GM10266 (cell line): ENCODE measurements at regions not wholly inside any gene's neighbourhood (a gene's known extent, or its start where the extent isn't known, plus 50 kb on each side); places are given as distances from the start of the nearest gene placed in this dataset.

Source experiments
- DNase-seq: peaks from one replicate; pipeline ENCODE4 v3.0.0; 2012; ENCODE audit errors: extremely low spot score
- CTCF ChIP-seq: IDR thresholded peaks from 2 replicates; pipeline ENCODE4 v1.5.1; 2012; ENCODE audit warnings: mild to moderate bottlenecking, low read depth; ENCODE audit not compliant: control insufficient read depth, insufficient read depth; ENCODE audit errors: missing control alignments

- DNase-seq, result no peak
- no peak for TF ChIP-seq CTCF
Measured at GRCh38 chr4:177077095-177077971, 232.3 kb upstream of the NEIL3 start.

DNA sequence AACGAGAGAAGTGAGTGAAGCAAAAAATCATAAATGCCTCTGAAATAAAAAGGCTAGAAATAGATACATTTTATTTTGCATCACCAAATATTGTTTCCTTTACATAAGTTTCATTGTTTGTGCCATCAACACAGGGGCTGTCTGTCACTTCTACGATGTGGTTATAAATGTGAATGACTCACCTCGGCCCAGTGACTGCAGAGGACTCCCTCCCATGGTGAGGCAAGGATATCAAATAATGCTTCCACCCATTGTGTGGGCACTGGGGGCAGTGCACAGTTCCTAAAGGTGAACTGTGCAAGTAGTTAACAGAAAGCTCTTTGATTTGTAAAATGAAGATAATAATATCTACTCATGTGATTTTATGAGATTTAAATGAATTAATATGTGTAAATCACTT, 230.3 kb upstream of the NEIL3 start:
- TF ChIP-seq CTCF, result no peak
- DNase-seq, result no peak

GRCh38 chr4:177080388-177080787, 229.3 kb upstream of the NEIL3 start:
- DNase-seq, result no peak
- TF ChIP-seq CTCF, result no peak

GRCh38 chr4:177087060-177087459, 222.6 kb upstream of the NEIL3 start:
- no peak for TF ChIP-seq CTCF
- DNase-seq, result no peak

- no peak for TF ChIP-seq CTCF
- DNase-seq, result no peak
Measured at GRCh38 chr4:177087499-177087898, 222.2 kb upstream of the NEIL3 start.

- TF ChIP-seq CTCF, result no peak
- DNase-seq, result no peak
Measured at GRCh38 chr4:177091515-177091914, 218.2 kb upstream of the NEIL3 start.

GRCh38 chr4:177092807-177093206, 216.9 kb upstream of the NEIL3 start:
- DNase-seq, result no peak
- TF ChIP-seq CTCF, result no peak
